ENCODE measurements at regions not wholly inside any gene's neighbourhood (a gene's known extent, or its start where the extent isn't known, plus 50 kb on each side); places are given as distances from the start of the nearest gene placed in this dataset.

DNA sequence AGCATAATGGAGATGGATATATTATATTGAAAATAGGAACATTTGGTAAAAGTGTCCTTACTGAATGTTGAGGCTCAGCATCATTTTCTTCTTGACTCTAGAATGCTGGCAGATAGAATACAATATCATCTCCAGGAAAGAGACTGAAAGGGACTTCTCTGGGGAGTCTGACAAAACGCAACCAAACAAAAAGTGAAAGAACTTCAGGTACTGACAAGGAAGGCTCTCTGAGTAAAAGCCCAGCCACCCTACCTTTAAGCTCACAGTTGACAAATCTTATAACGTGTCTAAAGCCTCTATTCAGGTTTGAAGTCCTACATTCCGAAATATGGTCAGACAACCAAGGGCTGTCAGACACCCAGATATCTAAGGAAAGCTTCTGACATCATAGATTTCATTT, 590.8 kb downstream of the SOX6 start (continued):
- TF ChIP-seq, protein P1, sequence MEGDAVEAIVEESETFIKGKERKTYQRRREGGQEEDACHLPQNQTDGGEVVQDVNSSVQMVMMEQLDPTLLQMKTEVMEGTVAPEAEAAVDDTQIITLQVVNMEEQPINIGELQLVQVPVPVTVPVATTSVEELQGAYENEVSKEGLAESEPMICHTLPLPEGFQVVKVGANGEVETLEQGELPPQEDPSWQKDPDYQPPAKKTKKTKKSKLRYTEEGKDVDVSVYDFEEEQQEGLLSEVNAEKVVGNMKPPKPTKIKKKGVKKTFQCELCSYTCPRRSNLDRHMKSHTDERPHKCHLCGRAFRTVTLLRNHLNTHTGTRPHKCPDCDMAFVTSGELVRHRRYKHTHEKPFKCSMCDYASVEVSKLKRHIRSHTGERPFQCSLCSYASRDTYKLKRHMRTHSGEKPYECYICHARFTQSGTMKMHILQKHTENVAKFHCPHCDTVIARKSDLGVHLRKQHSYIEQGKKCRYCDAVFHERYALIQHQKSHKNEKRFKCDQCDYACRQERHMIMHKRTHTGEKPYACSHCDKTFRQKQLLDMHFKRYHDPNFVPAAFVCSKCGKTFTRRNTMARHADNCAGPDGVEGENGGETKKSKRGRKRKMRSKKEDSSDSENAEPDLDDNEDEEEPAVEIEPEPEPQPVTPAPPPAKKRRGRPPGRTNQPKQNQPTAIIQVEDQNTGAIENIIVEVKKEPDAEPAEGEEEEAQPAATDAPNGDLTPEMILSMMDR (IDR thresholded peaks at IDR 0.05 in 2 of 3, conservative IDR thresholded peaks at IDR 0.05 in 1 of 3; ENCODE audit: borderline replicate concordance in 1 of 3, insufficient read depth in 1 of 3, low read depth in 2 of 3, low read length in 2 of 3), result no peak
- TF ChIP-seq FOSL1 (IDR thresholded peaks at IDR 0.05; ENCODE audit: low read depth), result no peak
- TF ChIP-seq POLR2AphosphoS5 (IDR thresholded peaks at IDR 0.05; ENCODE audit: low read depth, low read length), result no peak

DNA sequence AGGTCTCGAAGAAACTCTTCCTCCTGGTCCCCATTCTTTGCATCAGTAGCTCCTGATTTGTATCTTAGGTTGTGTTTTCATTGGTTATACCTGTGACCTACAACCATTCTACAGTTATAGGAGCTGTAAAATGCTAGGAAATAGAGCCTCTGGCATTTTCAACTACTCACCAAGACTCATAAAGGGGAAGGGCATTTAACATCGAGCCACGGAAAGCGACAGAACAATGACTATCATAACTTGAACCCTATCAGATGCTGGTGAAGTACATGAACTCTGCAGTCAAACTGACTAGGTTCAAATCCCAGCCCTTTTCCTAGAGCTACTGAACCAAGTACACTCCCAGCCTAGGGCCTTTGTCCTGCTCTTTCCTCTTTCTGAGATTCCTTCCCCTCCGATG, 588.0 kb downstream of the SOX6 start:
- intact Hi-C loops (cut with micrococcal nuclease), result no loop called here
- Histone ChIP-seq H3K36me3 (ENCODE audit: control insufficient read depth in 1 of 2, insufficient read depth in 2 of 2, low read length in 2 of 2) (no peaks in the 10 kb centered on the region), H3K9me2 (ENCODE audit: insufficient read depth) (no peaks in the 10 kb centered on the region), H4K20me1 (ENCODE audit: insufficient read depth) (no peaks in the 10 kb centered on the region), H3K79me2 (ENCODE audit: insufficient read depth, low read length) (no peaks in the 10 kb centered on the region), H3K4me3 (replicated peaks in 1 of 2; ENCODE audit: low read depth in 1 of 2, low read length in 2 of 2) (no peak overlapping the region), H2AFZ (ENCODE audit: low read depth, low read length, poor library complexity, severe bottlenecking) (no peak overlapping the region), H3K4me1 (ENCODE audit: control insufficient read depth in 1 of 2, insufficient read depth in 2 of 2, low read length in 2 of 2) (peaks cover 9 to 10% of the 10 kb centered on the region in 2 experiments), H3K4me2 (ENCODE audit: low read length) (no peak overlapping the region), H3K27ac (ENCODE audit: low read depth, low read length) (no peak overlapping the region), H3K9me3 (ENCODE audit: control insufficient read depth in 1 of 2, insufficient read depth in 1 of 2, low read depth in 1 of 2, low read length in 2 of 2) (no peaks in the 10 kb centered on the region), H3K27me3 (ENCODE audit: insufficient read depth, low read length) (peaks cover 11% of the 10 kb centered on the region), H3K9ac (ENCODE audit: low read length) (no peak overlapping the region)
- TF ChIP-seq, protein P2, sequence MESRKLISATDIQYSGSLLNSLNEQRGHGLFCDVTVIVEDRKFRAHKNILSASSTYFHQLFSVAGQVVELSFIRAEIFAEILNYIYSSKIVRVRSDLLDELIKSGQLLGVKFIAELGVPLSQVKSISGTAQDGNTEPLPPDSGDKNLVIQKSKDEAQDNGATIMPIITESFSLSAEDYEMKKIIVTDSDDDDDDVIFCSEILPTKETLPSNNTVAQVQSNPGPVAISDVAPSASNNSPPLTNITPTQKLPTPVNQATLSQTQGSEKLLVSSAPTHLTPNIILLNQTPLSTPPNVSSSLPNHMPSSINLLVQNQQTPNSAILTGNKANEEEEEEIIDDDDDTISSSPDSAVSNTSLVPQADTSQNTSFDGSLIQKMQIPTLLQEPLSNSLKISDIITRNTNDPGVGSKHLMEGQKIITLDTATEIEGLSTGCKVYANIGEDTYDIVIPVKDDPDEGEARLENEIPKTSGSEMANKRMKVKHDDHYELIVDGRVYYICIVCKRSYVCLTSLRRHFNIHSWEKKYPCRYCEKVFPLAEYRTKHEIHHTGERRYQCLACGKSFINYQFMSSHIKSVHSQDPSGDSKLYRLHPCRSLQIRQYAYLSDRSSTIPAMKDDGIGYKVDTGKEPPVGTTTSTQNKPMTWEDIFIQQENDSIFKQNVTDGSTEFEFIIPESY (IDR thresholded peaks at IDR 0.05; ENCODE audit: extremely low read depth, insufficient replicate concordance, low read length), result no peak
- no peak for ATAC-seq
- ChIA-PET CTCF (no interaction called here), RAD21 (ENCODE audit: low non-redundant PET in 1 of 2, low total read pairs in 2 of 2, uncharacterized antibody in 2 of 2, unreplicated experiment in 2 of 2) (no interaction called here), POLR2A (no interaction called here)
- BruUV-seq (replicated peaks), result no TSS peak
- no peak for DNase-seq (ENCODE audit: low read depth, low spot score)

Data from HCT116 (cell line).